ENCODE measurements at regions not wholly inside any gene's neighbourhood (a gene's known extent, or its start where the extent isn't known, plus 50 kb on each side); places are given as distances from the start of the nearest gene placed in this dataset.
"Not testable (repeated sequence)": the region's sequence is repeated elsewhere in the genome, so short reads cannot be mapped to it uniquely, and the experiment has no call there.

DNA sequence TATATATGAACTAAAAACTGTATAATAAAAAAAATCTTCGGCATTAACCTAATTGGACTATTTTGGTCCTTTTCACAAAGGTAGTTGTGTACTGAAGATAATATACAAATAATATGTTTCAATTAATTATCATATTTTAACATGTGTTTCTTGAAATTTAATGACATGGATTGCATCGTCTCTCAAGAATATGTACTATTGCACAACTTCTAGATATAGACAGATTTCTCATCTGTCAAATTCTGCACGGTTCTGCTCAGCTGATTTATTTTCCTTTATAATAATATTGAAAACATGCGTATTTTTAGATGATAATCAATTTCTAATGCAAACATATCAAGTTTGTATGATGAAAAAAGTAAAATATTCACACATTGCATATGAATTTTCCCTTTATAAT lies 498.7 kb upstream of the PABPC4L start:
- ATAC-seq (no peak), DNase-seq (no peak)
- TF ChIP-seq, protein P1, sequence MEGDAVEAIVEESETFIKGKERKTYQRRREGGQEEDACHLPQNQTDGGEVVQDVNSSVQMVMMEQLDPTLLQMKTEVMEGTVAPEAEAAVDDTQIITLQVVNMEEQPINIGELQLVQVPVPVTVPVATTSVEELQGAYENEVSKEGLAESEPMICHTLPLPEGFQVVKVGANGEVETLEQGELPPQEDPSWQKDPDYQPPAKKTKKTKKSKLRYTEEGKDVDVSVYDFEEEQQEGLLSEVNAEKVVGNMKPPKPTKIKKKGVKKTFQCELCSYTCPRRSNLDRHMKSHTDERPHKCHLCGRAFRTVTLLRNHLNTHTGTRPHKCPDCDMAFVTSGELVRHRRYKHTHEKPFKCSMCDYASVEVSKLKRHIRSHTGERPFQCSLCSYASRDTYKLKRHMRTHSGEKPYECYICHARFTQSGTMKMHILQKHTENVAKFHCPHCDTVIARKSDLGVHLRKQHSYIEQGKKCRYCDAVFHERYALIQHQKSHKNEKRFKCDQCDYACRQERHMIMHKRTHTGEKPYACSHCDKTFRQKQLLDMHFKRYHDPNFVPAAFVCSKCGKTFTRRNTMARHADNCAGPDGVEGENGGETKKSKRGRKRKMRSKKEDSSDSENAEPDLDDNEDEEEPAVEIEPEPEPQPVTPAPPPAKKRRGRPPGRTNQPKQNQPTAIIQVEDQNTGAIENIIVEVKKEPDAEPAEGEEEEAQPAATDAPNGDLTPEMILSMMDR (IDR thresholded peaks at IDR 0.05) = no peak
- Histone ChIP-seq H3K9me3 (peaks cover 5% of the 10 kb centered on the region), H3K36me3 (no peaks in the 10 kb centered on the region), H3K27ac (no peak overlapping the region), H3K27me3 (no peaks in the 10 kb centered on the region), H3K4me1 (no peaks in the 10 kb centered on the region), H3K4me3 (no peak overlapping the region)
- intact Hi-C loops (cut with DNase I) = no loop called here

DNA sequence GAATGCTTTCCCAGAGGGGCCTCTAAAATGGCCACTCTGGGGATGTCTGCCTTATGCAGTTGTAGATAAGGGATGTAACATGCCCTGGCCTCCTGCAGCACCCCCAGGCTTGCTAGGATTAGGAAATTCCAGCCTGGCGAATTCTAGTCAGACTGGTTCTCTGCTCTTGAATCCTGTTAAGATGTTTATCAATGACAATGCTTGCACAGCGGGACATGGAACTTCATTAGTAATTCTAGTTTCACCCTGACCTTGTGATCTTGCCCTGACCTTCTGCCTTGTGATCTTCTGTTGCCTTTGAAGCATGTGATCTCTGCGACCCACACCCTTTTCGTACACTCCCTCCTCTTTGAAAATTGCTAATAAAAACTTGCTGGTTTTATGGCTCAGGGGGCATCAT lies 497.2 kb upstream of the PABPC4L start:
- H3K9me3 ChIP-seq; DNase-seq; H3K27ac ChIP-seq; H3K36me3 ChIP-seq; intact Hi-C loops (cut with DNase I); ATAC-seq; H3K4me3 ChIP-seq; H3K27me3 ChIP-seq; H3K4me1 ChIP-seq: not testable (repeated sequence)

DNA sequence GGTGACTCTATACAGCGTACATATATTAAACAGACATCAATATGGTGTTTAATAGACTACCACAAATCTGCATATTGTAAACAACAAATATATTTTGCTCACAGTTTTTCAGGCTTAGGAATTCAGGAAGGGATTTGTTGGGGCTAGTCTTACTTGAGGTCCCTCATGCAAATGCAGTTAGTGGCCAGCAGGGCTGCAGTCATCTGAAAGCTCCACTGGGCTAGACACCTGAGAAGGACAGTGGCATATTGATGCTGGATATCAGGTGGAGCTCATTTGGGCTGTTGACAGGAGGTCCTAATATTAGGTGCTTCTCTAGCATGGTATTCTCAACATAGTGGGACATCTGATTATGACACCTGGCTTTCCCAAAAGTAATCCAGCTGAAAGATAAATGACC lies 493.8 kb upstream of the PABPC4L start:
- H3K27ac ChIP-seq = no peak overlapping the region
- H3K9me3 ChIP-seq = peaks cover 5% of the 10 kb centered on the region
- H3K4me3 ChIP-seq = no peak overlapping the region
- no peaks in the 10 kb centered on the region for H3K27me3 ChIP-seq
- TF ChIP-seq, protein P1 (IDR thresholded peaks at IDR 0.05) = no peak
- DNase-seq = no peak
- intact Hi-C loops (cut with DNase I) = no loop called here
- no peak for ATAC-seq
- no peaks in the 10 kb centered on the region for H3K36me3 ChIP-seq
- H3K4me1 ChIP-seq = no peaks in the 10 kb centered on the region

DNA sequence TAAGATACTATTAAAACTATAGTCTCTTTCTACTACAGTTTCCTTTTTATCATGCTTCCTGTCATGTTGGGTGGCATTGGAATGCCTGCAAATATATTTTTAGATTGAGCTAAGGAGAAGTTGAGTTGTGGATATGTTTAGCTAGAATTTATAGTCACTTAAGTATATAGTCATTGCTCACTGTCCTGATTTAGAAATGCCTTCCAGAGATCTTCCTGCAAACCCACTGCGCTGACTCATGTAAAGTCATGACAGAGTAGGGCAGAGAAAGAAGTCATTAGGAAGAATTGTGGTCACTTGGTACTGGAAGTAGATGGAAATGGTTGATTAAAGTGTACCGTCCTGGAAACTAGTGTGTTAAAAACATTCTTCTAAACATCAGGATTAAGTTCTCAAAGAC lies 490.3 kb upstream of the PABPC4L start:
- Histone ChIP-seq H3K4me3 (no peak overlapping the region), H3K27me3 (no peaks in the 10 kb centered on the region), H3K9me3 (no peaks in the 10 kb centered on the region), H3K36me3 (no peaks in the 10 kb centered on the region), H3K4me1 (no peaks in the 10 kb centered on the region), H3K27ac (no peak overlapping the region)
- no peak for DNase-seq
- no peak for ATAC-seq
- TF ChIP-seq, protein P1 (IDR thresholded peaks at IDR 0.05) = no peak
- intact Hi-C loops (cut with DNase I) = no loop called here

DNA sequence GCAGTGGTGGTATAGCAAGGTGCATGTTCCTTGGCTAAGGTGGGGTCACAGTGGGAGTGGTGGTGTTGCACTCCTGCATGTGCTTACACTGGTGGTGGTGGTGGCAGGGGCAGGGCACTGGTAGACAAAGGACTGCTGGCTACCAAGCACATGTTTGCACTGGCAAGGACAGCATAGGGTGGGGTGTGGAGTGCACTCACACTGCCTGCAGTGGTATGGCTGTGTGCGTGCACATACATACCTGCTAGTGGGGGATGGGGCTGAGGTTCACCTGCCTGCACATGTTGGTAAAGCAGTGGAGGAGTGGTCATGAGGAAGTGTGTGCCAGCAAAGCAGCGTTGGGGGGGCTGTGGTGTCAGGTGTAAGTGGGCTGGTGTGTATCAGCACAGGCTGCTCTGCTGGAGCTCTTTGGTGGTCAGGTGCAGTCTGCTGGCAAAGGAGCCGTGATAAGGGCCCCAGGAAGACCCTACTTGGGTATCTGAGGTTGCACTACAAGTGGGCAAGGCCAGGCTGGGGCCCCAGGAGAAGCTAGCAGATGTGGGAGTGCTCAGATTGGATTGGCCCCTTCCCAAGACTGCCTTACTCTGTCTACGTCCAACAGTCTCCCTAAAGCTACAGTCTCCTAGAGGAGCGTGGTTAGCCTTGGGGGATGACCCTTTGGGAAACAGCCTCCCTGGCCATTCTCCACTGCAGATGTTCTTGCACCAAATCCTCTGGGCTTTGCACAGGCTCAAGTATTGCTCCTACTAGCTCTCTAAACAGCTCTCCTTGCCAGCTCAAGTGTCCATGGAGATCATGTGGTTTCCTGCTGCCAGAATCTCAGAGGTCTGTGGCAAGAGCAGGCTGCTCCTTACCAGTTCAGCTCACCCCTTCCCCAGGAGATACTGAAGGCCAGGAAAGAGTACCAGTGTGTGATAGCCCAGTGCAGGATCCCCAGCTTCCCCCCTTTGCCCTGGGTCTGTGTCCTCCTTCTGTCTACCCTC lies 486.3 kb upstream of the PABPC4L start:
- TF ChIP-seq, protein P1 (IDR thresholded peaks at IDR 0.05) = no peak
- Histone ChIP-seq H3K4me3 (no peak overlapping the region), H3K27ac (no peak overlapping the region), H3K27me3 (no peaks in the 10 kb centered on the region), H3K9me3 (no peaks in the 10 kb centered on the region), H3K36me3 (no peaks in the 10 kb centered on the region), H3K4me1 (no peaks in the 10 kb centered on the region)
- intact Hi-C loops (cut with DNase I) = no loop called here
- DNase-seq (no peak), ATAC-seq (peak; percentile 87)

DNA sequence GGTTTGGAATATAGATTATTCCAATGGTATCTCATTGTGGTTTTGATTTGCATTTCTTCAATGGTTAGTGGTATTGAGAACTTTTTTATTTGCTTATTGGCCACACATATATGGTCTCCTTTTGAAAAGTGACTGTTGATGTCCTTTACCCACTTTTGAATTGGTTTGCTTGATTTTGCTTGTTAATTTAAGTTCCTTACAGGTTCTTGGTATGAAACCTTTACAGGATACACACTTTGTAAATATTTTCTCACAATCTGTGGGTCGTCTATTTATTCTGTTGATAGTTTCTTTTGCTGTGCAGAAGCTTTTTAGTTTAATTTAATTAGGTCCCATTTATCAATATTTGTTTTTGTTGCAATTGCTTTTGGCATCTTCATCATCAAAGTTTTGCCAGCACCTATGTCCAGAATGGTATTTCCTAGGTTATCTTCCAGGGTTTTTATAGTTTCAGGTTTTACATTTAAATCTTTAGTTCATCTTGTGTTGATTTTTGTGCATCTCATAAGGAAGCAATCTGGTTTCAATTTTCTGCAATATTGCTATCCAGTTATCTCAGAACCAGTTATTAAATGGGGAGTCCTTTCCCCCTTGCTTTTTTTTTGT lies 475.7 kb upstream of the PABPC4L start:
- H3K9me3 ChIP-seq = no peaks in the 10 kb centered on the region
- DNase-seq (no peak), ATAC-seq (no peak)
- H3K4me1 ChIP-seq = no peaks in the 10 kb centered on the region
- no peak overlapping the region for H3K27ac ChIP-seq
- no peaks in the 10 kb centered on the region for H3K27me3 ChIP-seq
- no peak overlapping the region for H3K4me3 ChIP-seq
- no peaks in the 10 kb centered on the region for H3K36me3 ChIP-seq
- TF ChIP-seq, protein P1 (IDR thresholded peaks at IDR 0.05) = no peak
- intact Hi-C loops (cut with DNase I) = no loop called here
